Calu3 (cell line): ENCODE measurements at regions not wholly inside any gene's neighbourhood (a gene's known extent, or its start where the extent isn't known, plus 50 kb on each side); places are given as distances from the start of the nearest gene placed in this dataset.

ENCODE experiments used
- BruUV-seq: library from RNA; stranded (reverse); fragments of 400-500 nt; replicated peaks from 2 replicates; lab custom pipeline; 2021; lab: Mats Ljungman, UMichigan
- CTCF ChIA-PET: fragments of 300-600 bp; sonication (Branson Sonifier 250); formaldehyde crosslinking; loops from one replicate; lab custom pipeline; 2022; ENCODE audit warnings: antibody characterized with exemption; lab: Charles Lee
- DNase-seq: peaks from one replicate; pipeline ENCODE4 v3.0.0; 2022
- H3K27ac Mint-ChIP-seq: one replicate; pipeline ENCODE4 v1.8.0; 2022; ENCODE audit warnings: mixed read lengths; ENCODE audit not compliant: unreplicated experiment
- H3K27me3 Mint-ChIP-seq: one replicate; pipeline ENCODE4 v1.8.0; 2022; ENCODE audit warnings: mixed read lengths; ENCODE audit not compliant: unreplicated experiment
- H3K36me3 Mint-ChIP-seq: one replicate; pipeline ENCODE4 v1.8.0; 2022; ENCODE audit warnings: mild to moderate bottlenecking, moderate library complexity, mixed read lengths; ENCODE audit not compliant: insufficient read depth, unreplicated experiment
- H3K4me1 Mint-ChIP-seq: one replicate; pipeline ENCODE4 v1.8.0; 2022; ENCODE audit warnings: mild to moderate bottlenecking, low read depth, mixed read lengths; ENCODE audit not compliant: unreplicated experiment
- H3K4me3 Mint-ChIP-seq: one replicate; pipeline ENCODE4 v1.8.0; 2022; ENCODE audit warnings: mild to moderate bottlenecking, low read depth, moderate library complexity, mixed read lengths; ENCODE audit not compliant: unreplicated experiment
- H3K9me3 Mint-ChIP-seq: one replicate; pipeline ENCODE4 v1.8.0; 2022; ENCODE audit warnings: low read depth, mixed read lengths; ENCODE audit not compliant: unreplicated experiment
- intact Hi-C: fragments of 100-400 bp; cut with micrococcal nuclease; formaldehyde crosslinking; loops from one replicate; pipeline ENCODE4 v1.10.0; 2022; ENCODE audit not compliant: unreplicated experiment
- TF ChIP-seq, protein P1 (sequence below): fragments of 200-600 bp; IDR thresholded peaks from one replicate; pipeline ENCODE4 v1.8.0; 2022; ENCODE audit warnings: antibody characterized with exemption; ENCODE audit not compliant: unreplicated experiment

- CTCF ChIA-PET, result no interaction called here
- no peaks in the 10 kb centered on the region for H3K27me3 Mint-ChIP-seq
- peaks cover 2% of the 10 kb centered on the region for H3K9me3 Mint-ChIP-seq
- TF ChIP-seq, protein P1, sequence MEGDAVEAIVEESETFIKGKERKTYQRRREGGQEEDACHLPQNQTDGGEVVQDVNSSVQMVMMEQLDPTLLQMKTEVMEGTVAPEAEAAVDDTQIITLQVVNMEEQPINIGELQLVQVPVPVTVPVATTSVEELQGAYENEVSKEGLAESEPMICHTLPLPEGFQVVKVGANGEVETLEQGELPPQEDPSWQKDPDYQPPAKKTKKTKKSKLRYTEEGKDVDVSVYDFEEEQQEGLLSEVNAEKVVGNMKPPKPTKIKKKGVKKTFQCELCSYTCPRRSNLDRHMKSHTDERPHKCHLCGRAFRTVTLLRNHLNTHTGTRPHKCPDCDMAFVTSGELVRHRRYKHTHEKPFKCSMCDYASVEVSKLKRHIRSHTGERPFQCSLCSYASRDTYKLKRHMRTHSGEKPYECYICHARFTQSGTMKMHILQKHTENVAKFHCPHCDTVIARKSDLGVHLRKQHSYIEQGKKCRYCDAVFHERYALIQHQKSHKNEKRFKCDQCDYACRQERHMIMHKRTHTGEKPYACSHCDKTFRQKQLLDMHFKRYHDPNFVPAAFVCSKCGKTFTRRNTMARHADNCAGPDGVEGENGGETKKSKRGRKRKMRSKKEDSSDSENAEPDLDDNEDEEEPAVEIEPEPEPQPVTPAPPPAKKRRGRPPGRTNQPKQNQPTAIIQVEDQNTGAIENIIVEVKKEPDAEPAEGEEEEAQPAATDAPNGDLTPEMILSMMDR, result no peak
- H3K27ac Mint-ChIP-seq, result no peak overlapping the region
- intact Hi-C loops, result no loop called here
- H3K4me3 Mint-ChIP-seq, result no peak overlapping the region
- BruUV-seq, result no TSS peak
- H3K36me3 Mint-ChIP-seq, result no peaks in the 10 kb centered on the region
- H3K4me1 Mint-ChIP-seq, result no peaks in the 10 kb centered on the region
- no peak for DNase-seq
Observed at GRCh38 chr4:38464328-38464727, 199.7 kb upstream of the KLF3 start.

DNA sequence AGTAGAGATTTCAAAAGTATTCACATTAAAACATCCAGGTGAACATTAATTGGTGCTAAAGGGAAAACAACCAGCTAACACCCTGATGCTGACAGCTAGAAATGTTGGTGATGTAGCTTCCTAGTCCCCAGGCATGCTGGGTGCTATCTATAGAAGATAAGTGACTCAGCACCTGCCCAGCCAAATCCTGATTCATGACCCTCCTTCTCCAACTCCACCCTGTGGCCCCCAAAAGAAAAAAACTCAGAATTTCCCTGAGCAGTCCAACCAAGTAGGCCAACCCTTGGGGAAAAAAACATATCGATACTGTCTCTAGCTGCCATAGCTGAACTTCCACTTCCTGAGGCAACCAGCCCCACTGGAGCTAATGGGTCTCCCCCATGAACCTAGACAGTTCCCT is 197.6 kb upstream of the KLF3 start:
- DNase-seq, result no peak
- Mint-ChIP-seq H3K4me3 (no peak overlapping the region), H3K36me3 (no peaks in the 10 kb centered on the region), H3K4me1 (no peaks in the 10 kb centered on the region), H3K9me3 (peaks cover 2% of the 10 kb centered on the region), H3K27me3 (no peaks in the 10 kb centered on the region), H3K27ac (no peak overlapping the region)
- no TSS peak for BruUV-seq
- CTCF ChIA-PET, result no interaction called here
- TF ChIP-seq, protein P1, result no peak
- intact Hi-C loops, result no loop called here

DNA sequence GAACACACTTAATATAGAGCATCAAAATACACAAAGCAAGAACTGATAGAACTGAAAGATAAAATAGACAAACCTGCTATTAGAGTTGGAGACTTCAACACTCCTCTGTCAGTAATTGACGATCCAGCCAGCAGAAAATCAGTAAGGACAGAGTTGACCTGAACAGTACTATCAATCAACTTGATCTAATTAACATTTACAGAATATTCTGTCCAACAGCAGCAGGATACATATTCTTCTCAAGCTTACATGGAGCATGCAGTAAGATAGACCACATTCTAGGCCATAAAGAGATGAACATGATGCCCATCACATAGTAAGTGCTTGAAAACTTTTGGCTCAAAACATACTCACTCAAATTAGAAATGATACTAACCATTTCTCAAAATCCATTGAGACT is 196.7 kb upstream of the KLF3 start:
- no peak overlapping the region for H3K4me3 Mint-ChIP-seq
- H3K27me3 Mint-ChIP-seq, result no peaks in the 10 kb centered on the region
- TF ChIP-seq, protein P1, result no peak
- H3K27ac Mint-ChIP-seq, result no peak overlapping the region
- no peaks in the 10 kb centered on the region for H3K36me3 Mint-ChIP-seq
- intact Hi-C loops, result no loop called here
- H3K9me3 Mint-ChIP-seq, result peaks cover 2% of the 10 kb centered on the region
- CTCF ChIA-PET, result no interaction called here
- BruUV-seq, result no TSS peak
- DNase-seq, result no peak
- H3K4me1 Mint-ChIP-seq, result no peaks in the 10 kb centered on the region

GRCh38 chr4:38468339-38468866 is 195.6 kb upstream of the KLF3 start:
- intact Hi-C loops, result no loop called here
- Mint-ChIP-seq H3K9me3 (peaks cover 2% of the 10 kb centered on the region), H3K4me1 (no peaks in the 10 kb centered on the region), H3K36me3 (no peaks in the 10 kb centered on the region), H3K27ac (no peak overlapping the region), H3K27me3 (no peaks in the 10 kb centered on the region), H3K4me3 (no peak overlapping the region)
- DNase-seq, result no peak
- no TSS peak for BruUV-seq
- TF ChIP-seq, protein P1, result no peak
- CTCF ChIA-PET, result no interaction called here
